H1 (cell line): ENCODE measurements at regions not wholly inside any gene's neighbourhood (a gene's known extent, or its start where the extent isn't known, plus 50 kb on each side); places are given as distances from the start of the nearest gene placed in this dataset.

Experiments
- CTCF ChIA-PET: fragments of 300-600 bp; sonication (Branson Sonifier 250); formaldehyde crosslinking; loops from one replicate; lab custom pipeline; 2021; ENCODE audit not compliant: partially characterized antibody; lab: Charles Lee
- POLR2A ChIA-PET: fragments of 300-600 bp; sonication (Branson Sonifier 250); formaldehyde crosslinking; loops from one replicate; lab custom pipeline; 2021; ENCODE audit warnings: inconsistent platforms; ENCODE audit not compliant: partially characterized antibody; lab: Charles Lee
- DNase-seq, 2 experiments: peaks; one replicate each; pipeline versions ENCODE4 v3.0.0 to v3.0.0-alpha.2; 2010 to 2022; ENCODE audit warnings: low spot score in 2 of 2, low read depth in 1 of 2, mixed read lengths in 1 of 2
- FAIRE-seq: peaks from 2 replicates; lab custom pipeline; 2011; peaks lifted over from hg19 to GRCh38; lab: Jason Lieb, UNC
- H2AFZ ChIP-seq: 2 replicates; pipeline ENCODE4 v1.8.1; 2012; ENCODE audit warnings: low read length, inconsistent platforms
- H2AK5ac ChIP-seq: 2 replicates; pipeline ENCODE4 v1.6.1; 2013; ENCODE audit warnings: low read depth, low read length
- H2BK120ac ChIP-seq: replicated peaks from 2 replicates; pipeline ENCODE3; 2013; ENCODE audit warnings: low read depth, low read length, inconsistent platforms
- H2BK12ac ChIP-seq: 2 replicates; pipeline ENCODE4 v1.6.1; 2013; ENCODE audit warnings: low read depth, low read length
- H2BK15ac ChIP-seq: 2 replicates; pipeline ENCODE4 v1.6.1; 2013; ENCODE audit warnings: low read length
- H2BK20ac ChIP-seq: 2 replicates; pipeline ENCODE4 v1.6.1; 2013; ENCODE audit warnings: low read length
- H2BK5ac ChIP-seq: 2 replicates; pipeline ENCODE4 v1.6.1; 2013; ENCODE audit warnings: low read depth, low read length
- H3K14ac ChIP-seq: 2 replicates; pipeline ENCODE4 v1.6.1; 2013; ENCODE audit warnings: inconsistent platforms; ENCODE audit not compliant: insufficient read length
- H3K18ac ChIP-seq: 2 replicates; pipeline ENCODE4 v1.6.1; 2013; ENCODE audit warnings: low read length; ENCODE audit errors: extremely low read depth
- H3K23ac ChIP-seq: 2 replicates; pipeline ENCODE4 v1.6.1; 2013; ENCODE audit warnings: inconsistent platforms; ENCODE audit not compliant: insufficient read length
- H3K23me2 ChIP-seq: 2 replicates; pipeline ENCODE4 v1.6.1; 2013; ENCODE audit warnings: low read depth, low read length
- H3K27ac ChIP-seq: 2 replicates; pipeline ENCODE4 v1.6.1; 2011; ENCODE audit warnings: low read depth, low read length, inconsistent platforms
- H3K27me3 ChIP-seq, 4 experiments: replicated peaks in 1 of 4; 1 replicate in 1 of 4; 2 replicates in 3 of 4; pipeline versions ENCODE4 v1.6.1 to v1.8.1; 2011 to 2013; ENCODE audit warnings: low read length in 3 of 4, mild to moderate bottlenecking in 3 of 4, inconsistent platforms in 2 of 4, mixed read lengths in 2 of 4, moderate library complexity in 1 of 4; ENCODE audit not compliant: control insufficient read depth in 3 of 4, insufficient read depth in 3 of 4; ENCODE audit errors: extremely low read depth in 1 of 4
- H3K36me3 ChIP-seq, 4 experiments: 2 replicates each; pipeline versions ENCODE4 v1.6.1 to v1.8.1; 2011 to 2013; ENCODE audit warnings: mild to moderate bottlenecking in 4 of 4, low read length in 3 of 4, moderate library complexity in 2 of 4, control low read depth in 1 of 4, inconsistent platforms in 1 of 4; ENCODE audit not compliant: insufficient read depth in 4 of 4, control insufficient read depth in 2 of 4
- H3K4ac ChIP-seq: replicated peaks from 2 replicates; pipeline ENCODE3; 2013; ENCODE audit warnings: low read length, low read depth, mixed read lengths, inconsistent platforms; ENCODE audit not compliant: insufficient read length
- H3K4me1 ChIP-seq, 4 experiments: replicated peaks in 1 of 4; 1 replicate in 1 of 4; 2 replicates in 3 of 4; pipeline versions ENCODE4 v1.6.1 to v1.8.1; 2011 to 2013; ENCODE audit warnings: low read length in 3 of 4, inconsistent platforms in 2 of 4, mixed read lengths in 1 of 4; ENCODE audit not compliant: insufficient read depth in 4 of 4, control insufficient read depth in 3 of 4
- H3K4me2 ChIP-seq, 2 experiments: 2 replicates each; pipeline versions ENCODE4 v1.6.1 to v1.8.1; 2011 to 2013; ENCODE audit warnings: low read depth in 2 of 2, low read length in 2 of 2, control low read depth in 1 of 2, inconsistent platforms in 1 of 2, mild to moderate bottlenecking in 1 of 2; ENCODE audit not compliant: insufficient read depth in 1 of 2
- H3K4me3 ChIP-seq, 4 experiments: fragments of 200-600, 300-600 bp in 1 of 4; sonication (generic), shearing (Covaris generic), sonication (Bioruptor Twin) in 1 of 4; 2 replicates each; pipeline versions ENCODE4 v1.5.1 to v1.8.1; 2011 to 2016; ENCODE audit warnings: low read length in 4 of 4, low read depth in 3 of 4, control low read depth in 2 of 4, inconsistent platforms in 2 of 4, mild to moderate bottlenecking in 2 of 4, mixed read lengths in 1 of 4, moderate library complexity in 1 of 4; ENCODE audit not compliant: insufficient read depth in 2 of 4; ENCODE audit errors: extremely low read depth in 1 of 4
- H3K56ac ChIP-seq: replicated peaks from 2 replicates; pipeline ENCODE3; 2013; ENCODE audit warnings: low read depth, mild to moderate bottlenecking, mixed read lengths, low read length, inconsistent platforms; ENCODE audit not compliant: insufficient read length
- H3K79me1 ChIP-seq: 2 replicates; pipeline ENCODE4 v1.6.1; 2013; ENCODE audit warnings: low read depth, low read length, control low read depth
- H3K79me2 ChIP-seq, 2 experiments: 2 replicates each; pipeline versions ENCODE4 v1.6.1 to v1.8.1; 2012 to 2013; ENCODE audit warnings: low read length in 2 of 2, mild to moderate bottlenecking in 2 of 2, inconsistent platforms in 1 of 2; ENCODE audit not compliant: insufficient read depth in 2 of 2, control insufficient read depth in 1 of 2
- H3K9ac ChIP-seq, 4 experiments: replicated peaks in 1 of 4; 1 replicate in 1 of 4; 2 replicates in 3 of 4; pipeline versions ENCODE4 v1.6.1 to v1.8.1; 2011 to 2013; ENCODE audit warnings: low read depth in 3 of 4, low read length in 3 of 4, control low read depth in 2 of 4, mild to moderate bottlenecking in 2 of 4, moderate library complexity in 2 of 4, inconsistent platforms in 1 of 4; ENCODE audit errors: extremely low read depth in 1 of 4
- H3K9me3 ChIP-seq, 2 experiments: 2 replicates each; pipeline versions ENCODE4 v1.6.1 to v1.8.1; 2012 to 2013; ENCODE audit warnings: mild to moderate bottlenecking in 2 of 2, moderate library complexity in 2 of 2, control low read depth in 1 of 2, inconsistent platforms in 1 of 2, low read depth in 1 of 2, low read length in 1 of 2, mixed read lengths in 1 of 2; ENCODE audit not compliant: insufficient read depth in 2 of 2
- H4K20me1 ChIP-seq, 2 experiments: replicated peaks in 1 of 2; 2 replicates each; pipeline versions ENCODE3 to v1.8.1; 2011 to 2013; ENCODE audit warnings: inconsistent platforms in 2 of 2, low read length in 2 of 2, mild to moderate bottlenecking in 1 of 2; ENCODE audit not compliant: insufficient read depth in 2 of 2, control insufficient read depth in 1 of 2
- H4K5ac ChIP-seq: 2 replicates; pipeline ENCODE4 v1.6.1; 2013; ENCODE audit warnings: low read length, low read depth, mixed read lengths, inconsistent platforms; ENCODE audit not compliant: insufficient read length
- H4K8ac ChIP-seq: 2 replicates; pipeline ENCODE4 v1.8.0; 2013; ENCODE audit warnings: mild to moderate bottlenecking, moderate library complexity, low read length, inconsistent platforms; ENCODE audit not compliant: insufficient read depth; ENCODE audit errors: extremely low read depth
- H4K91ac ChIP-seq: replicated peaks from 2 replicates; pipeline ENCODE3; 2013; ENCODE audit warnings: low read length, mixed read lengths, inconsistent platforms; ENCODE audit not compliant: insufficient read length
- CHD1 ChIP-seq: IDR thresholded peaks from 2 replicates; pipeline ENCODE4 v1.6.1; 2012; ENCODE audit warnings: low read depth, low read length, improper control_type of control experiment
- FOSL1 ChIP-seq: IDR thresholded peaks from 2 replicates; pipeline ENCODE4 v1.6.1; 2011; ENCODE audit warnings: mild to moderate bottlenecking, low read depth, low read length, moderate library complexity; ENCODE audit not compliant: insufficient read depth
- GABPA ChIP-seq: IDR thresholded peaks from 2 replicates; pipeline ENCODE4 v1.6.1; 2011; ENCODE audit warnings: mild to moderate bottlenecking, low read length, moderate library complexity, borderline replicate concordance; ENCODE audit not compliant: insufficient read depth
- GTF2F1 ChIP-seq: IDR thresholded peaks from 2 replicates; pipeline ENCODE4 v1.6.1; 2012; ENCODE audit warnings: low read depth, low read length, improper control_type of control experiment, borderline replicate concordance
- HDAC2 ChIP-seq, 2 experiments: fragments of 300-600 bp in 1 of 2; sonication (generic) in 1 of 2; IDR thresholded peaks; 2 replicates each; pipeline ENCODE4 v1.6.1; 2011 to 2012; ENCODE audit warnings: low read depth in 2 of 2, low read length in 2 of 2, mild to moderate bottlenecking in 2 of 2, moderate library complexity in 2 of 2, borderline replicate concordance in 1 of 2, inconsistent platforms in 1 of 2
- RFX5 ChIP-seq: IDR thresholded peaks from 2 replicates; pipeline ENCODE4 v1.6.1; 2011; ENCODE audit warnings: low read depth, low read length, improper control_type of control experiment, borderline replicate concordance
- SAP30 ChIP-seq: fragments of 300-600 bp; sonication (generic); IDR thresholded peaks from 2 replicates; pipeline ENCODE4 v1.7.1; 2012; ENCODE audit warnings: low read length, moderate library complexity, mild to moderate bottlenecking, inconsistent platforms; ENCODE audit not compliant: insufficient read depth, insufficient replicate concordance
- SUZ12 ChIP-seq: fragments of 200-600 bp; sonication (generic); IDR thresholded peaks from 2 replicates; pipeline ENCODE4 v1.6.1; 2012; ENCODE audit warnings: mild to moderate bottlenecking, inconsistent platforms, low read length, moderate library complexity, mixed read lengths
- TAF1 ChIP-seq: IDR thresholded peaks from 2 replicates; pipeline ENCODE4 v1.6.1; 2011; ENCODE audit warnings: mild to moderate bottlenecking, low read depth, low read length
- TEAD4 ChIP-seq: IDR thresholded peaks from 2 replicates; pipeline ENCODE4 v1.6.1; 2012; ENCODE audit warnings: low read depth, low read length, inconsistent platforms, mixed read lengths
- YY1 ChIP-seq: IDR thresholded peaks from 2 replicates; pipeline ENCODE4 v1.6.1; 2011; ENCODE audit warnings: low read depth, mild to moderate bottlenecking, low read length
- WGBS, 2 experiments: shearing (Covaris generic) in 1 of 2; methylation state at CpG; one replicate each; pipeline versions ENCODE4 v1.1.6 to v1.1.7; 2013 to 2015; ENCODE audit warnings: low lambda C conversion rate in 2 of 2, mixed read lengths in 2 of 2, inconsistent platforms in 1 of 2, low coverage in 1 of 2, missing lambda C conversion rate in 1 of 2; ENCODE audit not compliant: insufficient replicate concordance in 2 of 2, insufficient coverage in 1 of 2, insufficient read length in 1 of 2; ENCODE audit errors: extremely low coverage in 1 of 2, missing lambda C conversion rate in 1 of 2; 5-methylcytosine and 5-hydroxymethylcytosine counted together
- TF ChIP-seq, protein P1 (sequence below): IDR thresholded peaks from 2 replicates; pipeline ENCODE4 v1.6.1; 2012; ENCODE audit warnings: low read length, inconsistent platforms

DNA sequence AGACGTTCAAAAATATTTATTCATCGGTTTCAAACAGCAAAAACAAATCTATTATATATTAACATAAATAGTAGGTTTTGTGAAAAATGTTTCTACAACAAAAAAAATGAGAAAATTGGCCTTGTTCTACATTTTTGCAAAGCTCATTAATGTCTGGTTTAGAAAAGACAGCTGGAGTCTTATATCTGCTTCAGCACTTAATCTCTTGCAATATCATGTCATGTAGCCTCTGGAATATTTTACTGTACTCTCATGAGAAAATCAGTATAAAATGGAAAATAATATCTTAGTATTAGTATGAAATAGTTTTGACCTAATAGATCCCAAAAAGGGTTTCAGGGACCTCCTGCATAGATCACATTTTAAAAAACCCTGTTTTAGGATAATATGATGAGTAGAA, 326.6 kb downstream of the ARL4A start:
- no peak overlapping the region for H4K5ac ChIP-seq
- H3K4ac ChIP-seq, result no peak overlapping the region
- no peak overlapping the region for H3K4me3 ChIP-seq
- H4K8ac ChIP-seq, result no peak overlapping the region
- ChIA-PET CTCF (interaction anchor here (1.1 kb wide), 1 partner anchor 10 kb away, joined by 4 read pairs; no protein-coding TSS in a partner anchor), POLR2A (no interaction called here)
- peaks cover 0 to 8% (median 6%) of the 10 kb centered on the region in 4 experiments; a peak in 4 of 7 replicates for H3K4me1 ChIP-seq
- FAIRE-seq (no peak), DNase-seq (no peak)
- H3K4me2 ChIP-seq, result no peak overlapping the region
- no peaks in the 10 kb centered on the region for H3K23me2 ChIP-seq
- WGBS, 2 experiments, result 95% methylated on average over 2 of the region's 2 CpGs; no CpG with 5 or more reads in 1 of the 2 experiments
- H3K9me3 ChIP-seq, result no peaks in the 10 kb centered on the region
- no peak overlapping the region for H2BK5ac ChIP-seq
- no peak overlapping the region for H2BK15ac ChIP-seq
- no peak overlapping the region for H3K9ac ChIP-seq
- H2AK5ac ChIP-seq, result no peak overlapping the region
- no peaks in the 10 kb centered on the region for H4K20me1 ChIP-seq
- H2BK12ac ChIP-seq, result no peak overlapping the region
- no peak overlapping the region for H2BK20ac ChIP-seq
- no peak overlapping the region for H3K23ac ChIP-seq
- no peak overlapping the region for H3K18ac ChIP-seq
- H3K27me3 ChIP-seq, result no peaks in the 10 kb centered on the region
- TF ChIP-seq, protein P1, sequence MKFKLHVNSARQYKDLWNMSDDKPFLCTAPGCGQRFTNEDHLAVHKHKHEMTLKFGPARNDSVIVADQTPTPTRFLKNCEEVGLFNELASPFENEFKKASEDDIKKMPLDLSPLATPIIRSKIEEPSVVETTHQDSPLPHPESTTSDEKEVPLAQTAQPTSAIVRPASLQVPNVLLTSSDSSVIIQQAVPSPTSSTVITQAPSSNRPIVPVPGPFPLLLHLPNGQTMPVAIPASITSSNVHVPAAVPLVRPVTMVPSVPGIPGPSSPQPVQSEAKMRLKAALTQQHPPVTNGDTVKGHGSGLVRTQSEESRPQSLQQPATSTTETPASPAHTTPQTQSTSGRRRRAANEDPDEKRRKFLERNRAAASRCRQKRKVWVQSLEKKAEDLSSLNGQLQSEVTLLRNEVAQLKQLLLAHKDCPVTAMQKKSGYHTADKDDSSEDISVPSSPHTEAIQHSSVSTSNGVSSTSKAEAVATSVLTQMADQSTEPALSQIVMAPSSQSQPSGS, result no peak
- TF ChIP-seq RFX5, result no peak
- no peak for TF ChIP-seq CHD1
- TF ChIP-seq GABPA, result no peak
- TF ChIP-seq FOSL1, result no peak
- TF ChIP-seq TEAD4, result no peak
- TF ChIP-seq TAF1, result no peak
- no peak for TF ChIP-seq GTF2F1
- no peak for TF ChIP-seq HDAC2 (IDR thresholded peaks at IDR 0.05; ENCODE audit: borderline replicate concordance in 1 of 2, low read depth in 2 of 2, low read length in 2 of 2)
- no peak for TF ChIP-seq SUZ12
- TF ChIP-seq SAP30, result no peak
- no peak for TF ChIP-seq YY1
- H4K91ac ChIP-seq, result no peak overlapping the region
- no peak overlapping the region for H2BK120ac ChIP-seq
- no peak overlapping the region for H3K14ac ChIP-seq
- H3K27ac ChIP-seq, result no peak overlapping the region
- H3K79me2 ChIP-seq, result no peaks in the 10 kb centered on the region
- no peaks in the 10 kb centered on the region for H3K36me3 ChIP-seq
- no peak overlapping the region for H3K56ac ChIP-seq
- no peaks in the 10 kb centered on the region for H3K79me1 ChIP-seq
- no peak overlapping the region for H2AFZ ChIP-seq
